ENCODE measurements at regions not wholly inside any gene's neighbourhood (a gene's known extent, or its start where the extent isn't known, plus 50 kb on each side); places are given as distances from the start of the nearest gene placed in this dataset.

GRCh38 chr3:168959731-168960130 lies 703.8 kb downstream of the MECOM start:
- Histone ChIP-seq H2BK20ac (ENCODE audit: low read depth, low read length) (no peak overlapping the region), H3K23ac (ENCODE audit: low read depth, low read length) (no peak overlapping the region), H4K20me1 (ENCODE audit: insufficient read depth, low read length) (no peaks in the 10 kb centered on the region), H2AK9ac (replicated peaks; ENCODE audit: low read depth, low read length, poor library complexity) (no peak overlapping the region), H3K36me3 (ENCODE audit: control insufficient read depth, insufficient read depth, low read length) (no peaks in the 10 kb centered on the region), H4K91ac (ENCODE audit: insufficient read depth, low read depth, low read length) (no peak overlapping the region), H4K8ac (ENCODE audit: low read depth in 2 of 2, low read length in 2 of 2) (no peak overlapping the region), H3K18ac (ENCODE audit: low read depth, low read length) (no peak overlapping the region), H3K4me1 (ENCODE audit: control insufficient read depth, insufficient read depth, low read length) (no peaks in the 10 kb centered on the region), H2BK15ac (ENCODE audit: low read depth, low read length) (no peak overlapping the region), H3K27ac (ENCODE audit: insufficient read depth, low read length) (no peak overlapping the region), H2BK5ac (ENCODE audit: low read depth, low read length, poor library complexity, severe bottlenecking) (no peak overlapping the region), H3K56ac (ENCODE audit: extremely low read depth, insufficient read depth, low read length) (no peak overlapping the region), H3K9me1 (ENCODE audit: insufficient read depth, low read length) (no peaks in the 10 kb centered on the region), H3K4me3 (ENCODE audit: insufficient read depth, low read depth, low read length) (no peak overlapping the region), H4K5ac (ENCODE audit: low read depth, low read length) (no peak overlapping the region), H3K4me2 (ENCODE audit: low read depth, low read length) (no peak overlapping the region), H2BK120ac (ENCODE audit: low read depth, low read length) (no peak overlapping the region), H3K4ac (ENCODE audit: low read depth, low read length) (no peak overlapping the region), H2AK5ac (ENCODE audit: low read depth, low read length) (no peak overlapping the region), H3K79me1 (ENCODE audit: low read depth in 1 of 2, low read length in 2 of 2) (no peaks in the 10 kb centered on the region), H3K9ac (ENCODE audit: low read depth, low read length) (no peak overlapping the region), H3K27me3 (ENCODE audit: control insufficient read depth, insufficient read depth, low read length) (no peaks in the 10 kb centered on the region), H3K14ac (replicated peaks; ENCODE audit: low read depth, low read length) (no peak overlapping the region), H2AFZ (replicated peaks; ENCODE audit: low read length, poor library complexity) (no peak overlapping the region), H3K9me3 (ENCODE audit: control insufficient read depth, insufficient read depth, low read length) (no peaks in the 10 kb centered on the region)
- TF ChIP-seq FOS (IDR thresholded peaks at IDR 0.05; ENCODE audit: low read depth, low read length) (no peak), BHLHE40 (IDR thresholded peaks at IDR 0.05; ENCODE audit: low read depth, low read length) (no peak), CEBPB (IDR thresholded peaks at IDR 0.05; ENCODE audit: low read depth, low read length) (no peak), MAFK (IDR thresholded peaks at IDR 0.05; ENCODE audit: low read depth, low read length) (no peak), ELK1 (IDR thresholded peaks at IDR 0.05; ENCODE audit: borderline replicate concordance, low read depth, low read length) (no peak), NFE2L2 (IDR thresholded peaks at IDR 0.05; ENCODE audit: low read depth, low read length) (no peak), MXI1 (IDR thresholded peaks at IDR 0.05; ENCODE audit: borderline replicate concordance, low read depth, low read length) (no peak), MAZ (IDR thresholded peaks at IDR 0.05; ENCODE audit: borderline replicate concordance, low read depth, low read length) (no peak), CHD1 (IDR thresholded peaks at IDR 0.05; ENCODE audit: low read depth, low read length) (no peak), RAD21 (IDR thresholded peaks at IDR 0.05; ENCODE audit: low read length) (no peak), USF2 (IDR thresholded peaks at IDR 0.05; ENCODE audit: low read depth, low read length) (no peak), RCOR1 (IDR thresholded peaks at IDR 0.05; ENCODE audit: insufficient replicate concordance, low read length) (no peak), POLR2A (IDR thresholded peaks at IDR 0.05; ENCODE audit: low read depth, low read length) (no peak), SMC3 (IDR thresholded peaks at IDR 0.05; ENCODE audit: low read depth, low read length) (no peak), RFX5 (IDR thresholded peaks at IDR 0.05; ENCODE audit: low read depth, low read length) (no peak)
- TF ChIP-seq, protein P1, sequence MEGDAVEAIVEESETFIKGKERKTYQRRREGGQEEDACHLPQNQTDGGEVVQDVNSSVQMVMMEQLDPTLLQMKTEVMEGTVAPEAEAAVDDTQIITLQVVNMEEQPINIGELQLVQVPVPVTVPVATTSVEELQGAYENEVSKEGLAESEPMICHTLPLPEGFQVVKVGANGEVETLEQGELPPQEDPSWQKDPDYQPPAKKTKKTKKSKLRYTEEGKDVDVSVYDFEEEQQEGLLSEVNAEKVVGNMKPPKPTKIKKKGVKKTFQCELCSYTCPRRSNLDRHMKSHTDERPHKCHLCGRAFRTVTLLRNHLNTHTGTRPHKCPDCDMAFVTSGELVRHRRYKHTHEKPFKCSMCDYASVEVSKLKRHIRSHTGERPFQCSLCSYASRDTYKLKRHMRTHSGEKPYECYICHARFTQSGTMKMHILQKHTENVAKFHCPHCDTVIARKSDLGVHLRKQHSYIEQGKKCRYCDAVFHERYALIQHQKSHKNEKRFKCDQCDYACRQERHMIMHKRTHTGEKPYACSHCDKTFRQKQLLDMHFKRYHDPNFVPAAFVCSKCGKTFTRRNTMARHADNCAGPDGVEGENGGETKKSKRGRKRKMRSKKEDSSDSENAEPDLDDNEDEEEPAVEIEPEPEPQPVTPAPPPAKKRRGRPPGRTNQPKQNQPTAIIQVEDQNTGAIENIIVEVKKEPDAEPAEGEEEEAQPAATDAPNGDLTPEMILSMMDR (conservative IDR thresholded peaks at IDR 0.05; ENCODE audit: low read depth, low read length): no peak
- intact Hi-C loops (cut with micrococcal nuclease) (no loop called here), dilution Hi-C loops (cut with HindIII; ENCODE audit: low sequenced_read_pairs, unreplicated experiment) (no loop called here), in situ Hi-C loops (cut with MboI; ENCODE audit: low sequenced_read_pairs) (no loop called here)
- ATAC-seq (ENCODE audit: low read depth): no peak
- no TSS peak for BruUV-seq (replicated peaks)
- CTCF ChIA-PET: no interaction called here
- DNase-seq: no peak
- no CpG with 5 or more reads among the region's 3 CpGs for WGBS, 2 experiments (ENCODE audit: extremely low coverage in 2 of 2, insufficient read length in 1 of 2)
- POLR2A ChIA-PET (ENCODE audit: unreplicated experiment): no interaction called here
